ENCODE measurements at regions not wholly inside any gene's neighbourhood (a gene's known extent, or its start where the extent isn't known, plus 50 kb on each side); places are given as distances from the start of the nearest gene placed in this dataset.

DNA sequence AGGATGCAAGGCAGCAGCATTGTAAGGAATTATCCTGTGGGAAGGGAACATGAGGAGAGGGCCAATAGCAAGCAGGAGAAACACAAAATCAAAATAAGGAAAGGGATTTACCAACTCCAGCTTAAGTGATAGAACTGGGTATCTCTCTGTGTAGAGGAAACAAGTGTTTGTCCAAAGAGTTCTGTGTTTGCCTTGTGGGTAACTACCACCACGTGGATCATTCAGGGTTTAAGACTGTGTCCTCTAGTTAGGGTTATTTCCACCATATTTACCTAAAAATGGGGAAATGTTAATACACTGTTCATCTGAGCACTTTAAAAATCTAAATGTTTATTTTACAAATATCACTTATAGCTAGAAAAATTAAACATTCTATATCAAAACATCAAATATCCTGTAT, 283.3 kb downstream of the EIPR1 start:
- ATAC-seq, result no peak
- TF ChIP-seq ZC3H10 (CRISPR knock-in tag; IDR thresholded peaks at IDR 0.05) (no peak), OSR1 (CRISPR knock-in tag; IDR thresholded peaks at IDR 0.05) (no peak), TOX (CRISPR knock-in tag; IDR thresholded peaks at IDR 0.05; ENCODE audit: borderline replicate concordance) (no peak), ZNF8 (CRISPR knock-in tag; IDR thresholded peaks at IDR 0.05) (no peak), TCF4 (CRISPR knock-in tag; IDR thresholded peaks at IDR 0.05; ENCODE audit: borderline replicate concordance) (no peak), ZFP3 (CRISPR knock-in tag; IDR thresholded peaks at IDR 0.05) (no peak), PPARA (CRISPR knock-in tag; IDR thresholded peaks at IDR 0.05; ENCODE audit: borderline replicate concordance) (no peak), ESRRG (CRISPR knock-in tag; IDR thresholded peaks at IDR 0.05) (no peak)
- TF ChIP-seq, protein P1, sequence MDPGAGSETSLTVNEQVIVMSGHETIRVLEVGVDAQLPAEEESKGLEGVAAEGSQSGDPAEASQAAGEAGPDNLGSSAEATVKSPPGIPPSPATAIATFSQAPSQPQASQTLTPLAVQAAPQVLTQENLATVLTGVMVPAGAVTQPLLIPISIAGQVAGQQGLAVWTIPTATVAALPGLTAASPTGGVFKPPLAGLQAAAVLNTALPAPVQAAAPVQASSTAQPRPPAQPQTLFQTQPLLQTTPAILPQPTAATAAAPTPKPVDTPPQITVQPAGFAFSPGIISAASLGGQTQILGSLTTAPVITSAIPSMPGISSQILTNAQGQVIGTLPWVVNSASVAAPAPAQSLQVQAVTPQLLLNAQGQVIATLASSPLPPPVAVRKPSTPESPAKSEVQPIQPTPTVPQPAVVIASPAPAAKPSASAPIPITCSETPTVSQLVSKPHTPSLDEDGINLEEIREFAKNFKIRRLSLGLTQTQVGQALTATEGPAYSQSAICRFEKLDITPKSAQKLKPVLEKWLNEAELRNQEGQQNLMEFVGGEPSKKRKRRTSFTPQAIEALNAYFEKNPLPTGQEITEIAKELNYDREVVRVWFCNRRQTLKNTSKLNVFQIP (CRISPR knock-in tag; IDR thresholded peaks at IDR 0.05; ENCODE audit: borderline replicate concordance, low read depth), result no peak

DNA sequence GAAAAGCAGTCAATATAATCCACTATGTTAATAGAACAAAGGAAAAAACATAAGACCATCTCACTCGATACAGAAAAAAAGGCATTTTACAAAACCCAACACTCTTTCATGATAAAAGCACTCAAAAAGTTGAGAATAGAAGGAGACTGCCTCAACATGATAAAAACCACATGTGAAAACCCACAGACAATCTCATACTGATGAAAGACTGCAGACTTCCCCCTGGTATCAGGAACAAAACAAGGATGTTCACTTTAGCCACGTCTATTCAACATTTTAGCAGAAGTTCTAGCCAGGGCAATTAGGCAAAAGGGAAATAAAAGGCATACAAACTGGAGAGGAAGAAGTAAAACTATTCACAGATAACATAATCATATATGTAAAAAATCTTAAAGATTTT, 285.9 kb downstream of the EIPR1 start:
- ATAC-seq, result no peak
- TF ChIP-seq TOX (CRISPR knock-in tag; IDR thresholded peaks at IDR 0.05; ENCODE audit: borderline replicate concordance) (no peak), ZNF565 (CRISPR knock-in tag; conservative IDR thresholded peaks at IDR 0.05; ENCODE audit: low read depth) (no peak), ISL1 (CRISPR knock-in tag; IDR thresholded peaks at IDR 0.05) (no peak), ESRRG (CRISPR knock-in tag; IDR thresholded peaks at IDR 0.05) (no peak), TCF4 (CRISPR knock-in tag; IDR thresholded peaks at IDR 0.05; ENCODE audit: borderline replicate concordance) (no peak), BACH2 (CRISPR knock-in tag; IDR thresholded peaks at IDR 0.05; ENCODE audit: borderline replicate concordance) (no peak), ZC3H10 (CRISPR knock-in tag; IDR thresholded peaks at IDR 0.05) (no peak)
- TF ChIP-seq, protein P2, sequence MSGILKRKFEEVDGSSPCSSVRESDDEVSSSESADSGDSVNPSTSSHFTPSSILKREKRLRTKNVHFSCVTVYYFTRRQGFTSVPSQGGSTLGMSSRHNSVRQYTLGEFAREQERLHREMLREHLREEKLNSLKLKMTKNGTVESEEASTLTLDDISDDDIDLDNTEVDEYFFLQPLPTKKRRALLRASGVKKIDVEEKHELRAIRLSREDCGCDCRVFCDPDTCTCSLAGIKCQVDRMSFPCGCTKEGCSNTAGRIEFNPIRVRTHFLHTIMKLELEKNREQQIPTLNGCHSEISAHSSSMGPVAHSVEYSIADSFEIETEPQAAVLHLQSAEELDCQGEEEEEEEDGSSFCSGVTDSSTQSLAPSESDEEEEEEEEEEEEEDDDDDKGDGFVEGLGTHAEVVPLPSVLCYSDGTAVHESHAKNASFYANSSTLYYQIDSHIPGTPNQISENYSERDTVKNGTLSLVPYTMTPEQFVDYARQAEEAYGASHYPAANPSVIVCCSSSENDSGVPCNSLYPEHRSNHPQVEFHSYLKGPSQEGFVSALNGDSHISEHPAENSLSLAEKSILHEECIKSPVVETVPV (CRISPR knock-in tag; IDR thresholded peaks at IDR 0.05), result no peak

DNA sequence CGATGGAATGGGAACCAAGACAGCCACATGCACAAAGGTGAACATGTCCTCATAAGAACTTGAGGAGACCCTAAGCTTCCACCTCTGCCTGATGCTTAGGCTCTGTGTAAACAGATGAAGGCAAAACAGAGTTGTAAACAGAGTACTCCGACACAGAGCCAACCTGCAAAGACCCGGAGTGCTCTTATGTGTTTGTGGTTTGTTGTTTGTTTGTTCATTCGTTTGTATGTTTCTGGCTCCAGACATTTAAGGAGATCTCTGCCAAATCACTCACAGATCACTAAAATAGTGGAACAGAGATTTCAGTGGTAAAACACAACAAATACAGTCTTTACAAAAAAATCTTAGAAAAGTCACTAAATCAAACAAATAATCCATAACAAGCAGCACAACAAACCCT, 294.9 kb downstream of the EIPR1 start:
- TF ChIP-seq ESRRG (CRISPR knock-in tag; IDR thresholded peaks at IDR 0.05) (no peak), ZC3H10 (CRISPR knock-in tag; IDR thresholded peaks at IDR 0.05) (no peak)
- TF ChIP-seq, protein P3, sequence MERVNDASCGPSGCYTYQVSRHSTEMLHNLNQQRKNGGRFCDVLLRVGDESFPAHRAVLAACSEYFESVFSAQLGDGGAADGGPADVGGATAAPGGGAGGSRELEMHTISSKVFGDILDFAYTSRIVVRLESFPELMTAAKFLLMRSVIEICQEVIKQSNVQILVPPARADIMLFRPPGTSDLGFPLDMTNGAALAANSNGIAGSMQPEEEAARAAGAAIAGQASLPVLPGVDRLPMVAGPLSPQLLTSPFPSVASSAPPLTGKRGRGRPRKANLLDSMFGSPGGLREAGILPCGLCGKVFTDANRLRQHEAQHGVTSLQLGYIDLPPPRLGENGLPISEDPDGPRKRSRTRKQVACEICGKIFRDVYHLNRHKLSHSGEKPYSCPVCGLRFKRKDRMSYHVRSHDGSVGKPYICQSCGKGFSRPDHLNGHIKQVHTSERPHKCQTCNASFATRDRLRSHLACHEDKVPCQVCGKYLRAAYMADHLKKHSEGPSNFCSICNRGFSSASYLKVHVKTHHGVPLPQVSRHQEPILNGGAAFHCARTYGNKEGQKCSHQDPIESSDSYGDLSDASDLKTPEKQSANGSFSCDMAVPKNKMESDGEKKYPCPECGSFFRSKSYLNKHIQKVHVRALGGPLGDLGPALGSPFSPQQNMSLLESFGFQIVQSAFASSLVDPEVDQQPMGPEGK (CRISPR knock-in tag; IDR thresholded peaks at IDR 0.05; ENCODE audit: borderline replicate concordance), result no peak
- no peak for ATAC-seq

DNA sequence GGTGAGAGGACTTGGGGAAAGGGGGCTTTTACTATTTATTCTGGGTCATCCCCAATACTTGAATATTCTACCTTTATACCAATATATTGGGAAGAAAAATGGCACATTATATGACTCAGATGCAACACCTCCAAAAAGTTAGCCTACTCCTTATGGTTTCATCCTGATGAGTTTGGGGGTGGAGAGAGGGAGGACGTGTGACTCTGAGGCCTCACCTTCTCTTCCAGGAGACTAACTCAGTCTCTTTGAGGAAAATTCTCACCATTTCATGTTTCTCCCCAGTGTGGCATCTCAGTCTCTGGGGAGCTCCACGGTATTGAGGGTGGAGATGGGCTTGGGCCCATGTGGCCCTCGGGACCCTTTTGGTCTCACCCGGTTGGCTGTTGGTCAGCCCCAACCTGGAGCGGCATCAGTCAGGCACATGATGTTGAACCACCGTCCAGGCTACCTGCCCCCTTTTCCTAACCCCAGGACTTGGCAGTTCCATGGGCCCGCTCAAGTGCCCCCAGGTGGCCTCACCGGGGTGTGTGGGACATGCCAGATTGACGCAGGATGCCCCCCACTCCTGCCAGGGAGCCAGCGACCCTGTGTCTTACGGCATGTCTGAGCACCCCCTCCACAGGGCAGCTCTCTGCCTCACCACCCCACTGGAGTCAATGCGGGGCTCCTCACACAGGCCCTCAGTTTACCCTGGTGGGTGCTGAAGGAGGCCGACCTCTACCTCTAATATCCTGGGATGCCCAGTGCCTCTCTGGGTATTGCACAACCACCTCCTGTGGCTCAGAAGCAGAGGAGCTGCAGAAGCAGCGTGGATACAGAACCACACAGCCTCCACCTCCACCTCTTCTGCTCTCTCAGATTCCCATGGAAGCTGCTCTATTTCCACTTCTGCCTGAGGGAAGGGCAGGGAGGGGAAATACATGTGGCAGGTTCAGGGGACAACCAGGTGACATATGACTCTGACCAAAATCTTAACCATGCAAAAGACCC, 297.4 kb downstream of the EIPR1 start:
- no peak for TF ChIP-seq GLIS3 (CRISPR knock-in tag; IDR thresholded peaks at IDR 0.05)
- TF ChIP-seq PPARA (CRISPR knock-in tag; IDR thresholded peaks at IDR 0.05; ENCODE audit: borderline replicate concordance), result no peak
- no peak for TF ChIP-seq ARNTL (CRISPR knock-in tag; IDR thresholded peaks at IDR 0.05; ENCODE audit: borderline replicate concordance, low read depth)
- no peak for TF ChIP-seq CSDC2 (CRISPR knock-in tag; IDR thresholded peaks at IDR 0.05)
- no peak for TF ChIP-seq ISL1 (CRISPR knock-in tag; IDR thresholded peaks at IDR 0.05)
- no peak for TF ChIP-seq SNAI2 (CRISPR knock-in tag; IDR thresholded peaks at IDR 0.05)
- TF ChIP-seq, protein P3 (CRISPR knock-in tag; IDR thresholded peaks at IDR 0.05; ENCODE audit: borderline replicate concordance), result no peak
- no peak for TF ChIP-seq ZFP30 (CRISPR knock-in tag; IDR thresholded peaks at IDR 0.05)
- no peak for TF ChIP-seq ZNF565 (CRISPR knock-in tag; conservative IDR thresholded peaks at IDR 0.05; ENCODE audit: low read depth)
- no peak for TF ChIP-seq OSR1 (CRISPR knock-in tag; IDR thresholded peaks at IDR 0.05)
- no peak for TF ChIP-seq ZFP3 (CRISPR knock-in tag; IDR thresholded peaks at IDR 0.05)
- TF ChIP-seq, protein P1 (CRISPR knock-in tag; IDR thresholded peaks at IDR 0.05; ENCODE audit: borderline replicate concordance, low read depth), result no peak
- no peak for ATAC-seq

Data from SK-N-SH treated with all-trans-retinoic acid at 6 μM for 48 hours (cell line).